KOPT-K1 (cell line): ENCODE measurements at regions not wholly inside any gene's neighbourhood (a gene's known extent, or its start where the extent isn't known, plus 50 kb on each side); places are given as distances from the start of the nearest gene placed in this dataset.

ENCODE experiments used
- H3K27ac ChIP-seq: fragments of 200-600 bp; sonication (generic); 2 replicates; pipeline ENCODE4 v1.5.1; 2016; ENCODE audit warnings: antibody characterized with exemption, mild to moderate bottlenecking, low read depth, low read length; ENCODE audit not compliant: poor library complexity, severe bottlenecking
- H3K36me3 ChIP-seq: fragments of 200-600 bp; sonication (generic); 2 replicates; pipeline ENCODE4 v1.5.1; 2017; ENCODE audit warnings: antibody characterized with exemption, mild to moderate bottlenecking, low read length, moderate library complexity; ENCODE audit not compliant: insufficient read depth
- H3K9me3 ChIP-seq: fragments of 200-600 bp; sonication (generic); 2 replicates; pipeline ENCODE4 v1.5.1; 2017; ENCODE audit warnings: antibody characterized with exemption, low read length, mild to moderate bottlenecking; ENCODE audit not compliant: insufficient read depth, poor library complexity, severe bottlenecking

GRCh38 chr20:48100483-48100882 is 315.2 kb upstream of the SULF2 start:
- H3K36me3 ChIP-seq: no peaks in the 10 kb centered on the region

GRCh38 chr20:48098866-48099265 is 313.6 kb upstream of the SULF2 start:
- H3K27ac ChIP-seq: no peak overlapping the region
- no peaks in the 10 kb centered on the region for H3K36me3 ChIP-seq
- H3K9me3 ChIP-seq: no peaks in the 10 kb centered on the region

More at GRCh38 chr20:48100483-48100882, 315.2 kb upstream of the SULF2 start:
- H3K9me3 ChIP-seq: no peaks in the 10 kb centered on the region
- H3K27ac ChIP-seq: no peak overlapping the region

- Histone ChIP-seq H3K27ac (no peak overlapping the region), H3K36me3 (no peaks in the 10 kb centered on the region), H3K9me3 (no peaks in the 10 kb centered on the region)
These were observed 312.8 kb upstream of the SULF2 start for GRCh38 chr20:48098099-48098498.

- H3K36me3 ChIP-seq: no peaks in the 10 kb centered on the region
- H3K9me3 ChIP-seq: no peaks in the 10 kb centered on the region
- no peak overlapping the region for H3K27ac ChIP-seq
These were observed 311.9 kb upstream of the SULF2 start for GRCh38 chr20:48096957-48097890.

GRCh38 chr20:48096212-48096875 is 311.1 kb upstream of the SULF2 start:
- Histone ChIP-seq H3K27ac (no peak overlapping the region), H3K9me3 (no peaks in the 10 kb centered on the region), H3K36me3 (no peaks in the 10 kb centered on the region)

- Histone ChIP-seq H3K27ac (no peak overlapping the region), H3K9me3 (no peaks in the 10 kb centered on the region), H3K36me3 (no peaks in the 10 kb centered on the region)
These were observed 309.7 kb upstream of the SULF2 start for GRCh38 chr20:48094944-48095343.

- Histone ChIP-seq H3K27ac (no peak overlapping the region), H3K36me3 (no peaks in the 10 kb centered on the region), H3K9me3 (no peaks in the 10 kb centered on the region)
These were observed 309.0 kb upstream of the SULF2 start for GRCh38 chr20:48094196-48094749.

- no peaks in the 10 kb centered on the region for H3K36me3 ChIP-seq
- H3K27ac ChIP-seq: no peak overlapping the region
- no peaks in the 10 kb centered on the region for H3K9me3 ChIP-seq
These were observed 307.5 kb upstream of the SULF2 start for GRCh38 chr20:48092596-48093280.

GRCh38 chr20:48090784-48091183 is 305.5 kb upstream of the SULF2 start:
- H3K27ac ChIP-seq: no peak overlapping the region
- no peaks in the 10 kb centered on the region for H3K36me3 ChIP-seq
- H3K9me3 ChIP-seq: no peaks in the 10 kb centered on the region

- no peaks in the 10 kb centered on the region for H3K36me3 ChIP-seq
- H3K27ac ChIP-seq: no peak overlapping the region
- H3K9me3 ChIP-seq: peaks cover under 1% of the 10 kb centered on the region
These were observed 305.0 kb upstream of the SULF2 start for GRCh38 chr20:48090314-48090713.

GRCh38 chr20:48080583-48080982 is 295.3 kb upstream of the SULF2 start:
- H3K27ac ChIP-seq: no peak overlapping the region
- H3K9me3 ChIP-seq: peaks cover 14% of the 10 kb centered on the region
- H3K36me3 ChIP-seq: no peaks in the 10 kb centered on the region

GRCh38 chr20:48079028-48079427 is 293.7 kb upstream of the SULF2 start:
- Histone ChIP-seq H3K9me3 (peaks cover 1% of the 10 kb centered on the region), H3K27ac (no peak overlapping the region), H3K36me3 (no peaks in the 10 kb centered on the region)

GRCh38 chr20:48076747-48077146 is 291.5 kb upstream of the SULF2 start:
- Histone ChIP-seq H3K36me3 (no peaks in the 10 kb centered on the region), H3K9me3 (no peaks in the 10 kb centered on the region), H3K27ac (no peak overlapping the region)

- Histone ChIP-seq H3K9me3 (no peaks in the 10 kb centered on the region), H3K36me3 (no peaks in the 10 kb centered on the region), H3K27ac (no peak overlapping the region)
These were observed 291.0 kb upstream of the SULF2 start for GRCh38 chr20:48076247-48076646.

GRCh38 chr20:48075591-48076174 is 290.4 kb upstream of the SULF2 start:
- H3K36me3 ChIP-seq: no peaks in the 10 kb centered on the region
- H3K9me3 ChIP-seq: no peaks in the 10 kb centered on the region
- no peak overlapping the region for H3K27ac ChIP-seq
